ENCODE measurements at regions not wholly inside any gene's neighbourhood (a gene's known extent, or its start where the extent isn't known, plus 50 kb on each side); places are given as distances from the start of the nearest gene placed in this dataset.

GRCh38 chr2:138183705-138184104 lies 219.4 kb downstream of the HNMT start:
- no peak for TF ChIP-seq CTCF (IDR thresholded peaks at IDR 0.05)
- no peak for TF ChIP-seq POLR2A (IDR thresholded peaks at IDR 0.05)
- no peak for TF ChIP-seq POLR2AphosphoS5 (IDR thresholded peaks at IDR 0.05)
- no peak for TF ChIP-seq EP300 (IDR thresholded peaks at IDR 0.05)

All from gastroesophageal sphincter (tissue), 3 donors.